H9 (cell line): ENCODE measurements at regions not wholly inside any gene's neighbourhood (a gene's known extent, or its start where the extent isn't known, plus 50 kb on each side); places are given as distances from the start of the nearest gene placed in this dataset.

Experiments used
- DNase-seq: peaks from one replicate; pipeline ENCODE4 v3.0.0-alpha.2; 2017
- H2AFZ ChIP-seq: one replicate; pipeline ENCODE4 v1.6.1; 2013; ENCODE audit warnings: mild to moderate bottlenecking, low read length, control low read depth, moderate library complexity
- H2AK5ac ChIP-seq: 2 replicates; pipeline ENCODE4 v1.6.1; 2013; ENCODE audit warnings: low read length, control low read depth, mixed read lengths; ENCODE audit not compliant: insufficient read length
- H2BK120ac ChIP-seq: one replicate; pipeline ENCODE4 v1.6.1; 2013; ENCODE audit warnings: low read depth, mild to moderate bottlenecking, low read length, control low read depth, inconsistent platforms; ENCODE audit not compliant: poor library complexity, severe bottlenecking
- H2BK12ac ChIP-seq: 2 replicates; pipeline ENCODE4 v1.6.1; 2013; ENCODE audit warnings: low read length, control low read depth, mixed read lengths, low read depth; ENCODE audit not compliant: insufficient read length
- H2BK15ac ChIP-seq: 2 replicates; pipeline ENCODE4 v1.6.1; 2013; ENCODE audit warnings: low read depth, low read length, control low read depth
- H2BK20ac ChIP-seq: one replicate; pipeline ENCODE4 v1.6.1; 2013; ENCODE audit warnings: low read depth, mild to moderate bottlenecking, low read length, control low read depth, inconsistent platforms; ENCODE audit not compliant: poor library complexity, severe bottlenecking
- H2BK5ac ChIP-seq: 2 replicates; pipeline ENCODE4 v1.6.1; 2013; ENCODE audit warnings: low read length, control low read depth, mixed read lengths; ENCODE audit not compliant: insufficient read length
- H3K14ac ChIP-seq: 2 replicates; pipeline ENCODE4 v1.6.1; 2013; ENCODE audit warnings: low read length, control low read depth; ENCODE audit not compliant: insufficient read depth
- H3K18ac ChIP-seq: 2 replicates; pipeline ENCODE4 v1.6.1; 2013; ENCODE audit warnings: low read depth, mild to moderate bottlenecking, mixed read lengths, low read length, control low read depth; ENCODE audit not compliant: insufficient read length
- H3K23ac ChIP-seq: 2 replicates; pipeline ENCODE4 v1.6.1; 2013; ENCODE audit warnings: low read length, control low read depth, mixed read lengths, low read depth; ENCODE audit not compliant: insufficient read length
- H3K23me2 ChIP-seq: 2 replicates; pipeline ENCODE4 v1.6.1; 2013; ENCODE audit warnings: low read depth, mild to moderate bottlenecking, mixed read lengths, low read length, control low read depth; ENCODE audit not compliant: insufficient read length, poor library complexity, severe bottlenecking
- H3K27ac ChIP-seq: 2 replicates; pipeline ENCODE4 v1.5.1; 2013; ENCODE audit warnings: low read length, control low read depth, mixed read lengths, low read depth; ENCODE audit not compliant: insufficient read length
- H3K27me3 ChIP-seq: 2 replicates; pipeline ENCODE4 v1.6.1; 2013; ENCODE audit warnings: low read length, control low read depth, inconsistent platforms; ENCODE audit not compliant: insufficient read depth
- H3K4ac ChIP-seq: 2 replicates; pipeline ENCODE4 v1.6.1; 2013; ENCODE audit warnings: low read depth, mild to moderate bottlenecking, control low read depth, inconsistent platforms, low read length, moderate library complexity
- H3K4me1 ChIP-seq: 2 replicates; pipeline ENCODE4 v1.6.1; 2013; ENCODE audit warnings: low read length, control low read depth, inconsistent platforms; ENCODE audit not compliant: insufficient read depth
- H3K4me2 ChIP-seq: 2 replicates; pipeline ENCODE4 v1.6.1; 2013; ENCODE audit warnings: low read length, control low read depth, mixed read lengths; ENCODE audit not compliant: insufficient read length, insufficient read depth
- H3K56ac ChIP-seq: 2 replicates; pipeline ENCODE4 v1.6.1; 2013; ENCODE audit warnings: low read depth, mild to moderate bottlenecking, mixed read lengths, low read length, control low read depth; ENCODE audit not compliant: insufficient read length
- H3K79me1 ChIP-seq: 2 replicates; pipeline ENCODE4 v1.6.1; 2013; ENCODE audit warnings: low read depth, mild to moderate bottlenecking, moderate library complexity, low read length, control low read depth, inconsistent platforms; ENCODE audit not compliant: insufficient read depth, poor library complexity, severe bottlenecking
- H3K79me2 ChIP-seq: 2 replicates; pipeline ENCODE4 v1.6.1; 2013; ENCODE audit warnings: low read length, control low read depth, inconsistent platforms; ENCODE audit not compliant: insufficient read depth
- H3K9ac ChIP-seq: 2 replicates; pipeline ENCODE4 v1.6.1; 2013; ENCODE audit warnings: low read length, control low read depth, mixed read lengths; ENCODE audit not compliant: insufficient read length; ENCODE audit errors: extremely low read depth
- H3K9me3 ChIP-seq: one replicate; pipeline ENCODE4 v1.6.1; 2013; ENCODE audit warnings: low read depth, low read length, inconsistent platforms; ENCODE audit not compliant: control insufficient read depth
- H3T11ph ChIP-seq: one replicate; pipeline ENCODE4 v1.6.1; 2013; ENCODE audit warnings: mild to moderate bottlenecking, low read length, control low read depth, inconsistent platforms
- H4K20me1 ChIP-seq: one replicate; pipeline ENCODE4 v1.6.1; 2013; ENCODE audit not compliant: control insufficient read depth, insufficient read length, insufficient read depth
- H4K5ac ChIP-seq: 2 replicates; pipeline ENCODE4 v1.6.1; 2013; ENCODE audit warnings: low read depth, mild to moderate bottlenecking, mixed read lengths, low read length, control low read depth; ENCODE audit not compliant: insufficient read length
- H4K8ac ChIP-seq: replicated peaks from 2 replicates; pipeline ENCODE4 v1.6.1; 2013; ENCODE audit warnings: low read length, control low read depth, mixed read lengths, low read depth; ENCODE audit not compliant: insufficient read length
- H4K91ac ChIP-seq: 2 replicates; pipeline ENCODE4 v1.6.1; 2013; ENCODE audit warnings: low read depth, mild to moderate bottlenecking, moderate library complexity, mixed read lengths, low read length, control low read depth; ENCODE audit not compliant: insufficient read length
- H3K27ac Mint-ChIP-seq, 3 experiments: 2 replicates in 2 of 3; 3 replicates in 1 of 3; pipeline ENCODE4 v1.8.0; 2020 to 2021; ENCODE audit warnings: mixed read lengths in 3 of 3, mild to moderate bottlenecking in 1 of 3, moderate library complexity in 1 of 3
- H3K27me3 Mint-ChIP-seq: 2 replicates; pipeline ENCODE4 v1.8.0; 2021; ENCODE audit warnings: low read depth, mild to moderate bottlenecking, moderate library complexity, mixed read lengths
- H3K36me3 Mint-ChIP-seq, 3 experiments: 2 replicates in 2 of 3; 3 replicates in 1 of 3; pipeline ENCODE4 v1.8.0; 2020 to 2021; ENCODE audit warnings: low read depth in 3 of 3, mixed read lengths in 3 of 3; ENCODE audit not compliant: insufficient read depth in 1 of 3
- H3K4me1 Mint-ChIP-seq, 2 experiments: 2 replicates each; pipeline ENCODE4 v1.8.0; 2020; ENCODE audit warnings: mixed read lengths in 2 of 2
- H3K4me3 Mint-ChIP-seq, 2 experiments: 2 replicates in 1 of 2; 3 replicates in 1 of 2; pipeline ENCODE4 v1.8.0; 2020 to 2021; ENCODE audit warnings: mild to moderate bottlenecking in 2 of 2, mixed read lengths in 2 of 2, moderate library complexity in 1 of 2
- H3K9me3 Mint-ChIP-seq, 2 experiments: 2 replicates in 1 of 2; 3 replicates in 1 of 2; pipeline ENCODE4 v1.8.0; 2020; ENCODE audit warnings: mild to moderate bottlenecking in 2 of 2, mixed read lengths in 2 of 2, moderate library complexity in 1 of 2
- CTCF ChIP-seq: fragments of 200-600 bp; sonication (generic); conservative IDR thresholded peaks from 3 replicates; pipeline ENCODE4 v1.8.0; 2021; ENCODE audit warnings: antibody characterized with exemption, mild to moderate bottlenecking
- WGBS: extraction: QIAGEN DNeasy Blood & Tissue Kit; methylation state at CpG from one replicate; pipeline ENCODE4 v1.1.7; 2013; ENCODE audit warnings: missing lambda C conversion rate, low lambda C conversion rate, mixed read lengths; ENCODE audit not compliant: insufficient read length; ENCODE audit errors: extremely low coverage; 5-methylcytosine and 5-hydroxymethylcytosine counted together

- Histone ChIP-seq H2AFZ (no peak overlapping the region), H3K79me1 (no peaks in the 10 kb centered on the region), H3K23ac (no peak overlapping the region), H2BK120ac (no peak overlapping the region), H3K79me2 (no peaks in the 10 kb centered on the region), H3K18ac (no peak overlapping the region), H4K8ac (no peak overlapping the region), H3T11ph (no peak overlapping the region), H4K91ac (no peak overlapping the region), H2AK5ac (no peak overlapping the region), H3K27ac (no peak overlapping the region), H2BK5ac (no peak overlapping the region), H2BK15ac (no peak overlapping the region), H3K4ac (no peak overlapping the region), H3K27me3 (no peaks in the 10 kb centered on the region), H3K4me1 (no peaks in the 10 kb centered on the region; the same call in 1 of the 2 replicates), H2BK20ac (no peak overlapping the region), H4K20me1 (no peaks in the 10 kb centered on the region), H3K23me2 (no peaks in the 10 kb centered on the region), H3K9me3 (no peaks in the 10 kb centered on the region), H3K14ac (no peak overlapping the region), H3K9ac (no peak overlapping the region), H2BK12ac (no peak overlapping the region), H3K56ac (no peak overlapping the region), H4K5ac (no peak overlapping the region), H3K4me2 (no peak overlapping the region)
- no peak for DNase-seq
- Mint-ChIP-seq H3K4me3 (no peak overlapping the region), H3K27me3 (no peaks in the 10 kb centered on the region), H3K9me3 (peaks cover 2 to 5% of the 10 kb centered on the region in 2 experiments; a peak in 3 of 5 replicates), H3K4me1 (peaks cover 6% of the 10 kb centered on the region in 2 experiments; a peak in 2 of 4 replicates), H3K27ac (no peak overlapping the region), H3K36me3 (peaks cover 0 to 9% (median 2%) of the 10 kb centered on the region in 3 experiments; a peak in 4 of 7 replicates)
- TF ChIP-seq CTCF = no peak
- WGBS = no CpG with 5 or more reads among the region's 2 CpGs
Observed at GRCh38 chr5:125710745-125711144, 712.5 kb upstream of the GRAMD2B start.
